AG09319 (cell line): ENCODE measurements at regions not wholly inside any gene's neighbourhood (a gene's known extent, or its start where the extent isn't known, plus 50 kb on each side); places are given as distances from the start of the nearest gene placed in this dataset.

Experiments used
- DNase-seq: peaks from one replicate; pipeline ENCODE4 v3.0.0-alpha.2; 2010; ENCODE audit warnings: low read depth; ENCODE audit errors: extremely low read depth
- CTCF ChIP-seq: IDR thresholded peaks from 2 replicates; pipeline ENCODE4 v1.5.1; 2011; ENCODE audit warnings: low read depth, mild to moderate bottlenecking, inconsistent platforms, low read length, moderate library complexity

GRCh38 chr9:126154182-126154827 lies 172.3 kb upstream of the MVB12B start:
- no peak for DNase-seq
- no peak for TF ChIP-seq CTCF

- DNase-seq, result no peak
- TF ChIP-seq CTCF, result no peak
Measured at GRCh38 chr9:126154869-126155268, 171.8 kb upstream of the MVB12B start.

- no peak for TF ChIP-seq CTCF
- DNase-seq, result no peak
Measured at GRCh38 chr9:126155756-126156664, 170.6 kb upstream of the MVB12B start.

GRCh38 chr9:126156898-126157297 lies 169.7 kb upstream of the MVB12B start:
- DNase-seq, result no peak
- no peak for TF ChIP-seq CTCF

- no peak for DNase-seq
- TF ChIP-seq CTCF, result no peak
Measured at GRCh38 chr9:126157423-126157822, 169.2 kb upstream of the MVB12B start.

GRCh38 chr9:126157826-126158587 lies 168.6 kb upstream of the MVB12B start:
- DNase-seq, result no peak
- no peak for TF ChIP-seq CTCF
